Neutrophil (primary cell): ENCODE measurements at regions not wholly inside any gene's neighbourhood (a gene's known extent, or its start where the extent isn't known, plus 50 kb on each side); places are given as distances from the start of the nearest gene placed in this dataset.
"Not testable (repeated sequence)": the region's sequence is repeated elsewhere in the genome, so short reads cannot be mapped to it uniquely, and the experiment has no call there.

Experiments
- H3K27ac ChIP-seq: fragments of 200-600 bp; sonication (generic); 2 replicates; pipeline ENCODE4 v1.5.1; 2016; ENCODE audit warnings: mild to moderate bottlenecking, moderate library complexity
- H3K27me3 ChIP-seq: fragments of 200-600 bp; sonication (generic); 2 replicates; pipeline ENCODE4 v1.6.0; 2016; ENCODE audit warnings: mild to moderate bottlenecking
- H3K36me3 ChIP-seq: fragments of 200-600 bp; sonication (generic); 2 replicates; pipeline ENCODE4 v1.5.1; 2017
- H3K4me1 ChIP-seq, 2 experiments: fragments of 200-600 bp in 1 of 2; sonication (generic) in 1 of 2; 1 replicate in 1 of 2; 2 replicates in 1 of 2; pipeline versions ENCODE4 v1.5.1 to v1.6.1; 2013 to 2016; ENCODE audit warnings: low read depth in 1 of 2, low read length in 1 of 2, mild to moderate bottlenecking in 1 of 2, moderate library complexity in 1 of 2; ENCODE audit not compliant: control insufficient read depth in 1 of 2, insufficient read depth in 1 of 2
- H3K4me3 ChIP-seq, 2 experiments: fragments of 200-600 bp in 1 of 2; sonication (generic) in 1 of 2; 1 replicate in 1 of 2; 2 replicates in 1 of 2; pipeline ENCODE4 v1.5.1; 2013 to 2016; ENCODE audit warnings: low read depth in 1 of 2, low read length in 1 of 2, mild to moderate bottlenecking in 1 of 2, moderate library complexity in 1 of 2
- H3K9me3 ChIP-seq: fragments of 200-600 bp; sonication (generic); 2 replicates; pipeline ENCODE4 v1.5.1; 2016
- CTCF ChIP-seq: fragments of 200-600 bp; sonication (generic); IDR thresholded peaks from 2 replicates; pipeline ENCODE4 v1.5.1; 2016; ENCODE audit warnings: antibody characterized with exemption

DNA sequence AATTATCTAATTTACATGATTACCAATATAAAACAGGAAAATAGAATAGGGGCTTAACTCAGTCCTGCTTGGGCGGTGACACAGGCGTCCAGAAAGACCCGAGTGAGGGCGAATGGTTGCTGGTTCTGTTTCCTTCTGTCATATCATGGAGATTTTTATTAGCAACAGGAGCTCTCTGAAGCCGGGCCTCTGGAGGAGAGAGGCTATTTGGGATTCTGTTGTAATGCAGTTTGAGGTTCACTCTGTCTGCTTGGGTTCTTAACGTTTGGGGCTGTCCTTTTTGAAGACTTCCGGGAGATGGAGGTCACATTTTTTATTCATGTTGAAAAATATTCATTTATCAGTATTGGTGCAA is 115.7 kb upstream of the ZNF536 start:
- Histone ChIP-seq H3K27me3 (peaks cover 66% of the 10 kb centered on the region), H3K4me1 (peaks cover 0 to 18% of the 10 kb centered on the region in 2 experiments), H3K27ac (no peak overlapping the region), H3K36me3 (no peaks in the 10 kb centered on the region), H3K9me3 (no peaks in the 10 kb centered on the region), H3K4me3 (no peak overlapping the region)
- no peak for TF ChIP-seq CTCF

- H3K4me3 ChIP-seq: no peak overlapping the region
- no peak for TF ChIP-seq CTCF
- H3K9me3 ChIP-seq: no peaks in the 10 kb centered on the region
- H3K27me3 ChIP-seq: peaks cover 58% of the 10 kb centered on the region
- H3K27ac ChIP-seq: no peak overlapping the region
- no peaks in the 10 kb centered on the region for H3K36me3 ChIP-seq
- H3K4me1 ChIP-seq: no peaks in the 10 kb centered on the region
Observed at GRCh38 chr19:30263830-30264381, 108.3 kb upstream of the ZNF536 start.

- H3K27me3 ChIP-seq: peaks cover 58% of the 10 kb centered on the region
- H3K4me1 ChIP-seq, H3K36me3 ChIP-seq, H3K9me3 ChIP-seq, H3K4me3 ChIP-seq, H3K27ac ChIP-seq: not testable (repeated sequence)
Observed at GRCh38 chr19:30265918-30266317, 106.3 kb upstream of the ZNF536 start.

DNA sequence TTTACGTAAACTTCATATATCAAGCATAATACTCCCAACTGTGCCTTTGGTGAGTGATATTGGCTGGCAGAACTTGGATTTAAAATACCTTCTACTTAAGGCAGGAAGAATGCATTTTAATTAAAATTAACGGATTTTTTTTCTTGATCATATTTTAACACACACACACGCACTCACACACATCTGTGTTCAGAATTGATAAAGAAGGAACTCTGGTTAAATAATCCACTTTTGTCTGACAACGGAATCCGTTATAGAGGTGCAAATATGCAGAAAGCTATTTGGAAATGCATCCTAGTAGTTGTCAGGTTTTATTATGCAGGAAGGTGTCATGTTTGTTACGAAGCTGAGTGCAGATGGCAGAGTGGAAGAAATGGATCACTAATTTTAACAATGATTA is 105.5 kb upstream of the ZNF536 start:
- H3K4me3 ChIP-seq: no peak overlapping the region
- no peaks in the 10 kb centered on the region for H3K9me3 ChIP-seq
- no peak overlapping the region for H3K27ac ChIP-seq
- peaks cover 57% of the 10 kb centered on the region for H3K27me3 ChIP-seq
- no peaks in the 10 kb centered on the region for H3K4me1 ChIP-seq
- no peaks in the 10 kb centered on the region for H3K36me3 ChIP-seq
- no peak for TF ChIP-seq CTCF

DNA sequence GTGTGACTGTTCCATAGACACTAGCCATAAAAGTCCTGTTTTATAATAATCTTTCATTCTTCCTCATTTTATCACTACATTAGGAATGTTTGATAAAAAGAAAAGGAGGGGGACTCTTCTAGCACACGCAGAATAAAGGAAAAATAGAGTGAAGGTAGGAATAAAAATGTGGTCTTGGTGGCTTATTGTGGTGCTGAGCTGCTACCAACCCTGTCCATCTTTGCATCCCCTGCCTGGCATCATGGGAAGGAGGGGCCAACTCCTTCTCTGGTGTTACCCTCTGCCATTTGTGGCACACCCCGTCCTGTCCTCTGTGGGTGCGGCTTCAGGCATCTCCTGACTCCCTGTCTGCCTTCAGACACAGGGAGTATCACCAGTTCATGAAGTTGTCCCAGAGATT is 104.9 kb upstream of the ZNF536 start:
- Histone ChIP-seq H3K27ac (no peak overlapping the region), H3K9me3 (no peaks in the 10 kb centered on the region), H3K27me3 (peaks cover 51% of the 10 kb centered on the region), H3K4me3 (no peak overlapping the region), H3K36me3 (no peaks in the 10 kb centered on the region), H3K4me1 (no peaks in the 10 kb centered on the region)
- no peak for TF ChIP-seq CTCF

DNA sequence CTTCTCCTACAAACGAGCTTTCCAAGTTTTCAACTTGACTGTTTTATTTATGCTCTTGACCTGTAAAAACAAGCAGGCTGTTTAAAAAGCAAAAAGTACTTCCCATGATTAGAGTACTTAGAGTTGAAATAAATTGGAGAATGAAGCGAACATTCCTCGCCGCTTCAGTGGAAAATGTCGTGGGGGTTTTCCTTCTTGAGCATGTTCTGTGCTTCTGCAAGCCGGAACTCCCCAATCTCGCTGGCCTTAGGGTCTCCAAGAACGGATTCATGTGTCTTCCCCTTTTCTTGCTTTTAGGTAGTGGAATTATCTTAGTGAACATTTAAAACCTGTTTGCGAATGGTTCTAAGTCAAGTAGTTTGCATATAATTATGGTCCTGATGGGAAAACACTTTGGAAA is 103.6 kb upstream of the ZNF536 start:
- H3K4me1 ChIP-seq: no peaks in the 10 kb centered on the region
- H3K4me3 ChIP-seq: no peak overlapping the region
- no peaks in the 10 kb centered on the region for H3K9me3 ChIP-seq
- no peak for TF ChIP-seq CTCF
- peaks cover 45% of the 10 kb centered on the region for H3K27me3 ChIP-seq
- H3K36me3 ChIP-seq: no peaks in the 10 kb centered on the region
- no peak overlapping the region for H3K27ac ChIP-seq
